IPS-15b (cell line): ENCODE measurements at regions not wholly inside any gene's neighbourhood (a gene's known extent, or its start where the extent isn't known, plus 50 kb on each side); places are given as distances from the start of the nearest gene placed in this dataset.

Experiments
- H3K27me3 ChIP-seq: one replicate; pipeline ENCODE4 v1.6.1; 2013; ENCODE audit warnings: low read length; ENCODE audit not compliant: control insufficient read depth, insufficient read depth
- H3K36me3 ChIP-seq: one replicate; pipeline ENCODE4 v1.6.1; 2013; ENCODE audit warnings: low read length; ENCODE audit not compliant: control insufficient read depth, insufficient read depth
- H3K4me1 ChIP-seq: one replicate; pipeline ENCODE4 v1.6.1; 2013; ENCODE audit warnings: mild to moderate bottlenecking, low read length; ENCODE audit not compliant: control insufficient read depth, insufficient read depth
- H3K4me3 ChIP-seq: one replicate; pipeline ENCODE4 v1.5.1; 2013; ENCODE audit warnings: low read depth, low read length
- H3K9ac ChIP-seq: one replicate; pipeline ENCODE4 v1.6.1; 2013; ENCODE audit warnings: low read depth, mild to moderate bottlenecking, low read length
- H3K9me3 ChIP-seq: one replicate; pipeline ENCODE4 v1.6.1; 2013; ENCODE audit warnings: mild to moderate bottlenecking, low read length; ENCODE audit not compliant: control insufficient read depth, insufficient read depth

DNA sequence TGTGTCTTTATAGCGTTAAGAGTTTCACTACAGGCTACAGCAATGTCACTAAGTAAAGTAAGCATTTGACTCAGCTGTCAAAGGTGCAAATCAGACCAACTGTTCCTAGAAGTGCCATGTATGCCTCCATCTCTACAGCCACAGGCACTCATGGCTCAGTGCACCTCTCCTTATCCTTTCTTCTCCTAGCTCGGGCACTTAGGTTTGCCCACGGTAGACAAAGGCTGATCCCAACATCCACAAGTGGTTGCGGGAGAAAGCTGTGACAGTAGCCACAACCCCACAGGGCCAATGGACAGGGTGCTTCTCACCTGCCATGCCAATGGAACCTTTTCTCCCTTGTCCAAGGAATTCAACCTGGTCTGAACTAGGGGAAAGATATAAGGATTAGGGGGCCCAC, 228.5 kb upstream of the EXOC2 start:
- Histone ChIP-seq H3K4me1 (no peaks in the 10 kb centered on the region), H3K4me3 (no peak overlapping the region), H3K36me3 (no peaks in the 10 kb centered on the region), H3K9me3 (peaks cover 6% of the 10 kb centered on the region), H3K9ac (no peak overlapping the region), H3K27me3 (no peaks in the 10 kb centered on the region)

DNA sequence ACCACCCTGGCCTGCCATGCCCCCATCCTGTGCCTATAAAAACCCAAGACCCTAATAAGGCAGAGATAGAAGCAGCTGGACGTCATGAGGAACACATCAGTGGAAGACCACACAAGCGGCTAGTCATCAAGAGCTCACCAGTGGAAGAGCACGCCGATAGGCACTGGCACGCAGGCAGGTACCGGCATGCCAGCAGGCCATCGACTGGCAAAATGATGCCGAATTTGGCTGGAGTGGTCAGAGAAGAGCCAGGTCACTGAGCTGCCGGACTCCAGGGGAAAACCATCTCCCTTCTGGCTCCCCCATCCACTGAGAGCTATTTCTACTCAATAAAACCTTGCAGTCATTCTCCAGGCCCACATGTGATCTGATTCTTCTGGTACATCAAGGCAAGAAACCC, 227.6 kb upstream of the EXOC2 start:
- peaks cover 6% of the 10 kb centered on the region for H3K9me3 ChIP-seq
- H3K27me3 ChIP-seq, result no peaks in the 10 kb centered on the region
- no peak overlapping the region for H3K4me3 ChIP-seq
- H3K4me1 ChIP-seq, result no peaks in the 10 kb centered on the region
- no peak overlapping the region for H3K9ac ChIP-seq
- no peaks in the 10 kb centered on the region for H3K36me3 ChIP-seq

DNA sequence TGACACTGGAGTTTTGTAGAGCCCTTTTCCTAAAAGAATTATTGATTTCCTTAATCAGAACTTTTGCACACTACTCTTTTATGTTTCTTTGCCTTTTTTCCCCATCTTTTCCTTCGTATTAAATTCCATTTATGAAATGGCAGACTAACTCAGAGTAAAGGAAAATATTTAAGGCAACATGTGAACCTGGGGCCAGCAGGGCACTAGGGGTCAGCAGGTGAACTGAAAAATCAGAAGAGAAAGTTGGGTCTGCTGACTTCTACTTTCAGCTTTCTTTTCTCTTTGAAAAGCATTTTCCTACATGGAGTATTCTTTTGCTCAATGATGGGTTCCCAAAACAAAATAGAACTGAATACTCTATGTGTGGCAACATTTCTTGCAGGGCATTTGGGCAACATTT, 226.6 kb upstream of the EXOC2 start:
- Histone ChIP-seq H3K4me1 (no peaks in the 10 kb centered on the region), H3K4me3 (no peak overlapping the region), H3K27me3 (no peaks in the 10 kb centered on the region), H3K9me3 (peaks cover 6% of the 10 kb centered on the region), H3K36me3 (no peaks in the 10 kb centered on the region), H3K9ac (no peak overlapping the region)

DNA sequence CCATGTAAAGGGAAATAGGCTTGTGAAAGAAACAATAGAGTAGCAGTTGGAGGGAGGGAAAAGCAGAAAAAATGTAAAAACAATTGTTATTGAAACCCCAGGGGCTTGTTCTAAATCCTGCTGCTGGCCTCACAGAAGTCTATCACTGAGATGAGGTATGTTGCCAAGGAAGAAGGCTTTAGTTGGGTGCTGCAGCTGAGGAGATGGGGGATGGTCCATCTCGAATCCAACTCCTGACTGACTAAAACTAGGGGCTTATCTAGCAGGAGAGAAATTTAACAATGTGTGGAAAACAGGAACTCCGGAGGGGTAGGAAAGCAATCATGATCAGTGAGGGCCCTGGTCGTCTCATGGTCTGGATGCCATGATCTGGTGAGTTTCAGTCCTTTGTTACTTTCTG, 225.0 kb upstream of the EXOC2 start:
- Histone ChIP-seq H3K36me3 (no peaks in the 10 kb centered on the region), H3K9me3 (peaks cover 6% of the 10 kb centered on the region), H3K27me3 (no peaks in the 10 kb centered on the region), H3K4me1 (no peaks in the 10 kb centered on the region), H3K9ac (no peak overlapping the region), H3K4me3 (no peak overlapping the region)

DNA sequence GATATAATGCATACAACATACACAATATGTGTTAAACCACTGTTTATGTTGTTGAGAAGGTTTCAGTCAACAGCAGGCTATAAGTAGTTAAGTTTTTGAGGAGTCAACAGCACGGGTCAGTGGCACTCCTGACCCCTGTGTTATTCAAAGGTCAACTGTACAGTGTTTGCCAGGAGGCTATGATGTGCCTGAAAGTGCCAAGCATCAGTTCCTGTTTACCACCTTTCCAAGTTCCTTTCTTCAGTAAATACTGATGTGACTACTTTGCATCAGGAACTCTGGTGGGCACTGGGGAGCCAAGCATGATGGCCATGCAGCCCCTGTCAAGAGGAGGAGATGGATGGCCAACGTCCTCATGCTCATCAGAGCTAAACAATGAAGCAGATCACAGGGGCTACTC, 224.4 kb upstream of the EXOC2 start:
- Histone ChIP-seq H3K9me3 (peaks cover 2% of the 10 kb centered on the region), H3K36me3 (no peaks in the 10 kb centered on the region), H3K4me1 (no peaks in the 10 kb centered on the region), H3K27me3 (no peaks in the 10 kb centered on the region), H3K9ac (no peak overlapping the region), H3K4me3 (no peak overlapping the region)

DNA sequence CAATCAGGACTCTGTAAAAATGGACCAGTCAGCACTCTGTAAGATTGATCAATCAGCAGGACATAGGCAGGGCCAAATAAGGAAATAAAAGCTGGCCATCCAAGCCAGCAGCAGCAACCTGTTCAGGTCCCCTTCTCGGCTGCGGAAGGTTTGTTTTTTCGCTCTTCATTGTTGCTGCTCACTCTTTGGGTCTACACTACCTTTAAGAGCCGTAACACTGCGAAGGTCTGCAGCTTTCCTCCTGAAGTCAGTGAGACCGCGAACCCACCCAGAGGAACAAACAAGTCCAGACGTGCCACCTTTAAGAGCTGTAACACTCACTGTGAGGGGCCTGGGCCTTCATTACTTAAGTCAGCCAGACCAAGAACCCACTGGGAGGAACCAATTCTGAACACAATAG, 223.2 kb upstream of the EXOC2 start:
- Histone ChIP-seq H3K27me3 (no peaks in the 10 kb centered on the region), H3K4me3 (no peak overlapping the region), H3K4me1 (no peaks in the 10 kb centered on the region), H3K9me3 (peaks cover 2% of the 10 kb centered on the region), H3K36me3 (no peaks in the 10 kb centered on the region), H3K9ac (no peak overlapping the region)

DNA sequence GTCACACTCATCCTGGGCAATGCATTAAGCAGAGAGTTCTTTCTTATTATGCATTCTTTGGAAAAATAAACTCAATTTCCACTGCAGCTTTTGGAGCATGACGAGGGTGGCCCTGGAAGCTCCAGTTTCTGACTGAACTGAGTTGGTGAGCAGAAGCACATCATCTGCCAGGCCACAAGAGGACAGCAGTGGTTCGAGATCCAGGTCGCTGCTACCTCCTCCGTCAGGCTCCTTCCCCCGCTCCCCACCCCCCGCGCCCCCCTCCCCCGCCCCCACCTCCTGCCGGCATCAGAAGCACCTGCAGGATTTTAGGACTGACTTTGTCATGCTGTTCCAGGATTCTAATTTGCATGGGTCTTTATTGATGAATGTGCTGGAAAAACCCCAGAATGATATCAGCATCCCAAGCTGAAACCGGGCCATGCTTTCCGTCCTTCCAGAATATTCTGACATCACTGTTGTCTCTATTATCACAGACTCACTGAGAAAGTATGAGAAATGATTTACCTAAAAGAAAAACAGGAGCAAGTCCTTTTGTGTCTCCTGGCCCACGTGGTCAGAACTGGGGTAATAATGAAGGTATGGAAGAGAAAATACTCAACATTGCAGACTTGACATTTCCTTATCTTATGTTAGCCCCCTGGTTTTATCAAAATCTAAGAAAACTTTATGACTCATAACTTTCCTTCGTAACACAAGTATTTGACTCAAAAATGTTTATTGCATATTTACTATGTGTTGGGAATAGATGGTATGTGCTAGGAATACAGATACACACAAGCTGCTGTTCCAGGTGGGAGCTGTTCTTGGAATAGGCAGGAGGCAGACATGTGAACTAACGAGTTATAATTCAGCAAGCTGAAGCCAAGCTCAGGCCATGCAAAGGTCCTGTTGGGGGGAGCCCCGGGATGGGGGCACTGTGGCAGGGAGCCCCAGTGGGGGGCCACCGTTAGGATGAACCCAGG, 220.2 kb upstream of the EXOC2 start:
- H3K27me3 ChIP-seq, result no peaks in the 10 kb centered on the region
- no peaks in the 10 kb centered on the region for H3K36me3 ChIP-seq
- peaks cover under 1% of the 10 kb centered on the region for H3K9me3 ChIP-seq
- no peak overlapping the region for H3K4me3 ChIP-seq
- H3K4me1 ChIP-seq, result no peaks in the 10 kb centered on the region
- no peak overlapping the region for H3K9ac ChIP-seq

DNA sequence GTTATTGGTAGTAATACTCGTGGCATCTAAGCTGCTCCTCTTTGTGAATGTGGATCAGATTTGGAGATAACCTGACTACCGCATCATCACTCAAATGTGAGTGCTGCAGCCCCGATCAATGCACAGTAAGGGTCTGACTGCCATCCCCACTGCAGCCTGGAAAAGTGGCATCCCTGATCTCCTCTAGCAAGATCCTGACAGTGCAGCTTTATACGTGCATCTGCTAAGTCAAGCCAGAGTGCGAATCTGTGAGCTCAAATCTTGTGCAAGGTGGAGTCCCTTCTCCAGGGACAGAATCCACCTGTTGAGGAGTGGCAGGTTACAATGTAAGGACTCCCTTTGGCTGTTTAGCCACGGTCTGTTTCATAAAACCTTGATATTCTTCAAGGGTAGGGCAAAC, 215.0 kb upstream of the EXOC2 start:
- no peaks in the 10 kb centered on the region for H3K36me3 ChIP-seq
- no peak overlapping the region for H3K9ac ChIP-seq
- H3K9me3 ChIP-seq, result no peaks in the 10 kb centered on the region
- no peak overlapping the region for H3K4me3 ChIP-seq
- no peaks in the 10 kb centered on the region for H3K27me3 ChIP-seq
- H3K4me1 ChIP-seq, result no peaks in the 10 kb centered on the region

DNA sequence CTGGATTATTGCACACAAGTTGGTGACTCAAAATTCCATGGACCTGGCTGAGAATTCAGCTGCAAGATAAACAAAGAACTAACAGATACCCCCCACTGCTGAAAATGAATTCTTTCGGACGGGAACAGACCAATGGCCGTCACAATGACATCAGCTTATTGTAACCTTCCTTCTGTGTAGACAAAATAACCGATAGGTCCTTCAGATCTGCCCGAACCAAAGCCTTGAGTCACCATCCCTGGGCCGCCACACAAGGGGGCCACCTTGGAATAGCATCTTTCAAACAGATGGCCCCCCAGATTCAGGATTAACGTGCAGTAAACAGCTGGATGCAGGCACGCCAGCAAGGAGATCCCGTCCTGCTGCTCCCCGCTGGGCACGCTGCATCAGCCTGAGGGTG, 214.0 kb upstream of the EXOC2 start:
- Histone ChIP-seq H3K9ac (no peak overlapping the region), H3K36me3 (no peaks in the 10 kb centered on the region), H3K9me3 (no peaks in the 10 kb centered on the region), H3K4me1 (no peaks in the 10 kb centered on the region), H3K27me3 (no peaks in the 10 kb centered on the region), H3K4me3 (no peak overlapping the region)

DNA sequence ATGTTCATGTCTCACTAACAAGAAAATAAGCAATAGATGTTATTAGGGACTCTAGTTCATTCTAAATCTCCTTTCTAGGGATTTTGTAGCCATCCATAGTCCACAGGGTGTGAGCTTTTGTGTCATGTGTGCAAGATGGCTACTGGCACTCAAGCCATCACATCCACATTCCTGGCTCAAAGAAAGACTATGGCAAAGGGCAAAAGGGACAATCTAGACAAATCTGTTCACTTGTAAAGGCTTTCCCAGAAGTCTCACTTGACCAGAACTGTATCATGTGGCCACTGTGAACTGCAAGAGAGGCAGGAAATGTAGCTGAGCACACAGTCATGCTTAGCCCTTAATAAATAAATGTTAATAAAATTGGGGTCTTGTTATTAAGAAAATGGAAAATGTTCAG, 212.6 kb upstream of the EXOC2 start:
- H3K27me3 ChIP-seq, result no peaks in the 10 kb centered on the region
- no peaks in the 10 kb centered on the region for H3K9me3 ChIP-seq
- no peak overlapping the region for H3K4me3 ChIP-seq
- no peak overlapping the region for H3K9ac ChIP-seq
- H3K36me3 ChIP-seq, result no peaks in the 10 kb centered on the region
- H3K4me1 ChIP-seq, result no peaks in the 10 kb centered on the region

DNA sequence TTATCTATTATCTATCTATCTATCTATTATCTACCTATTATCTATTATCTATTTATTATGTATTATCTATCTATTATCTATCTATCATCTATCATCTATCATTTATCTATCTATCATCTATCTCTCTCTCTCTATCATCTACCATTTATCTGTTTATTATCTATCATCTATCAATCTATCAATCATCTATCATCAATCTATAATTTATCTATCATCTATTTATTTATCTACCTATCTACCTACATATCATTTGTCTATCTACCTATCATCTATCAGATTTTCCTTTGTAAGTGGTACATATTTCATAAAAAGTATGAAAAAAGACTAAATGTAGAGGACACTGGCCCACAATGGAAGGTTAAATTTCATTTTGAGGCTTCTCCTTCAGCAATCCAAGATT, 212.1 kb upstream of the EXOC2 start:
- H3K9me3 ChIP-seq, result no peaks in the 10 kb centered on the region
- no peak overlapping the region for H3K9ac ChIP-seq
- H3K4me1 ChIP-seq, result no peaks in the 10 kb centered on the region
- H3K27me3 ChIP-seq, result no peaks in the 10 kb centered on the region
- no peaks in the 10 kb centered on the region for H3K36me3 ChIP-seq
- H3K4me3 ChIP-seq, result no peak overlapping the region

DNA sequence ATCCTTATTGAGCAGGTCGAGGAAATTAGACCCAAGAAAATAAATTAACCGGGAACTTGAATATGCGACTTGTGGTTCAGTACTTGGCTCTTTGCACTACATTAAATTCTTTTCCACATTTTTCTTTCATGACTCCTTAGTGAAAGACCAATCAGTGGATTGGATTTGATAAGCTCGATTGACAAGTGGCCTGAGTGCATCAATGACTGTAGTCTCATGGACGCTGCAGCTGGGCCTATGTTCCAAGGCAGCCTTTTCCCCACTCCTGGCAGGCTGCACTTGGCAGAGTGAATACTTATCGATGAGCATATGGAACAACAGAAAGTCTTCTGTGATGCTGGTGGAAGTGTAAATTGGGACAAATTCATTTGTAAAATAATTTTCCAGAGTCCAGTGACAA, 210.8 kb upstream of the EXOC2 start:
- H3K4me1 ChIP-seq, result no peaks in the 10 kb centered on the region
- H3K9me3 ChIP-seq, result no peaks in the 10 kb centered on the region
- no peaks in the 10 kb centered on the region for H3K27me3 ChIP-seq
- H3K9ac ChIP-seq, result no peak overlapping the region
- no peak overlapping the region for H3K4me3 ChIP-seq
- no peaks in the 10 kb centered on the region for H3K36me3 ChIP-seq
